ENCODE measurements at regions not wholly inside any gene's neighbourhood (a gene's known extent, or its start where the extent isn't known, plus 50 kb on each side); places are given as distances from the start of the nearest gene placed in this dataset.
"Not testable (repeated sequence)": the region's sequence is repeated elsewhere in the genome, so short reads cannot be mapped to it uniquely, and the experiment has no call there.

DNA sequence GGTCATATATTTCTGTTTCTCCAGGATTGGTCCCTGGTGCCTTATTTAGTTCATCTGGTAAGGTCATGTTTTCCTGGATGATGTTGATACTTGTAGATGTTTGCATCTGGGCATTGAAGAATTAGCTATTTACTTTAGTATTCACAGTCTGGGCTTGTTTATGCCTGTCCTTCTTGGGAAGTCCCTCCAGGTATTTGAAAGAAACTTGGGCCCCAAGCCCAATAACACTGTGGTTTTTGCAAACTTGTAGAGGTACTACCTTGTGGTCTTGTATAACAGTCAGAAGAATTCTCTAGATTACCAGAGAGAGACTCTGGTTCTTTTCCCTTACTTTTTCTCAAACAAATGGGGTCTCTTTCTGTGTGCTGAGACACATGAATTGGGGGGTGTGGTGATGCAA is 251.4 kb upstream of the B3GALT2 start:
- no peak for DNase-seq

DNA sequence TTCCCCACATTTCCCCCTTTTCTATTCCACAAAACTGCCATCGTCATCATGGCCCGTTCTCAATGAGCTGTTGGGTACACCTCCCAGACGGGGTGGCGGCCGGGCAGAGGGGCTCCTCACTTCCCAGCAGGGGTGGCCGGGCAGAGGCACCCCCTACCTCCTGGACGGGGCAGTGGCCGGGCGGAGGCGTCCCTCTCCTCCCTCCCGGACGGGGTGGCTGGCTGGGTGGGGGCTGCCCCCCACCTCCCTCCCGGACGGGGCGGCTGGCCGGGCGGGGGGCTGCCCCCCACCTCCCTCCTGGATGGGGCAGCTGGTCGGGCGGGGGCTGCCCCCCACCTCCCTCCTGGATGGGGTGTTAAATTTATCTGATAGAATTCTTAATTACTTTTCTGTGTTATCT is 250.9 kb upstream of the B3GALT2 start:
- DNase-seq = not testable (repeated sequence)

DNA sequence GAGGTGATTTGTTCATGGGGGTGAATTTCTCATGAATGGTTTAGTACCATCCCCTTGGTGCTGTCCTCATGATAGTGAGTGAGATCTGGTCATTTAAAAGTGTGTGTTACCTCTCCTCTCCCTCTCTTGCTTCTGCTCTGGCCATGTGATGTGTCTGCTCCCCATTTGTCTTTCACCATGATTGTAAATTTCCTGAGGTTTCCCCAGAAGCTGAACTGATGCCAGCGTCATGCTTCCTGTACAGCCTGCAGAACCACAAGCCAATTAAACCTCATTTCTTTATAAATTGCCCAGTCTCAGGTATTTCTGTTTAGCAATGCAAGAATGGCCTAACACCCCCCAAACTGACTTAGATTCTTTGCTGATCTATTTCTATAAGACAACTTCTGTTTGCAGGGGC is 249.4 kb upstream of the B3GALT2 start:
- DNase-seq = no peak

DNA sequence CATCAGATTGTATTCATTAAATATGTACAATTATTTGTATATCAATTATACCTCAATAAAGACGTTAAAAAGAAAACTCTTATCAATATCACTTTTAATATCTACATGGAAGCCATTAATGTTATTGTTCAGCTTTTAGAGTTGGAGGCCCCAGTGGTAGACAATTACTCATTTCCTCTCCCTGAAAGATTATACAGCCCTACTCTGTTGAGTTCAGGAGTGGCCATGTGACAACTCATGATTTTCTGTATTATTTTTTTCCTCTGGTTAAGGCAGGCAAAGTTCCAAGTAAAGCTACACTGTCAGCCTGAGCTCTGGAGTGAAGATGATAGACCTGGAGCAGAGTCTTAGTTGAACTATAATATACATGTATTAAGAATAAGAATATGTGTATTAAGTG is 247.9 kb upstream of the B3GALT2 start:
- no peak for DNase-seq

DNA sequence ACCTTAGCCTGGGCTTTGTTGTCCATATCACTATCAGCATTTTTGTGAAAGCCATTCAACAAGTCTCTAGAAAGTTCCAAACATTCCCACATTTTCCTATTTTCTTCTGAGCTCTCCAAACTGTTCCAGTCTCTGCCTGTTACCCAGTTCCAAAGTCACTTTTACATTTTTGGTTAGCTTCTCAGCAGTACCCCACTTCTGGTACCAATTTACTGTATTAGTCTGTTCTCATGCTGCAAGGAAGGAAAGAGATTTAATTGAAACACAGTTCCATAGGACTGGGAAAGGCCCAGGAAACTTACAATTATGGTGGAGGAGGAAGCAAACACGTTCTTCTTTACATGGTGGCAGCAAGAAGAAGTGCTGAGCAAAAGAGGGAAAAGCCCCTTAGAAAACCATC is 247.2 kb upstream of the B3GALT2 start:
- DNase-seq = no peak

DNA sequence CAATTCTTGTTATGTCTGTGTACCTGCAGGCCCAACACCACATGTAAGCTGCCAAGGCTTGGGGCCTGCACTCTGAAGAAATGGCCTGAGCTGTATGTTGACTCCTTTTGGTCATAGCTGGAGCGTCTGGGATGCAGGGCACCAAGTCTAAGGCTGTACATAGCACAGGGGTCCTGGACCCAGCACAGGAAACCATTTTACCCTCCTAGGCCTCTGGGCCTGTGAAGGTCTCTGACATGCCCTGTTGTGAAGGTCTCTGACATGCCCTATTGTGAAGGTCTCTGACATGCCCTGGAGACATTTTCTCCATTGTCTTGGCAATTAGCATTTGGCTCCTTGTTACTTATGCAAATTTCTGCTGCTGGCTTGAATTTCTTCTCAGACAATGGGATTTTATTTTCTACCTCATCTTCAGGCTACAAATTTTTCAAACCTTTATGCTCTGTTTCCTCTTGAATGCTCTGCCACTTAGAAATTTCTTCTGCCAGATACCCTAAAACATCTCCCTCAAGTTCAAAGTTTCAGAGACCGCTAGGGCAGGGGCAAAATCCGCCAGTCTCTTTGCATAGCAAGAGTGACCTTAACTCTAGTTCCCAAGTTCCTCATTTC is 246.7 kb upstream of the B3GALT2 start:
- no peak for DNase-seq

DNA sequence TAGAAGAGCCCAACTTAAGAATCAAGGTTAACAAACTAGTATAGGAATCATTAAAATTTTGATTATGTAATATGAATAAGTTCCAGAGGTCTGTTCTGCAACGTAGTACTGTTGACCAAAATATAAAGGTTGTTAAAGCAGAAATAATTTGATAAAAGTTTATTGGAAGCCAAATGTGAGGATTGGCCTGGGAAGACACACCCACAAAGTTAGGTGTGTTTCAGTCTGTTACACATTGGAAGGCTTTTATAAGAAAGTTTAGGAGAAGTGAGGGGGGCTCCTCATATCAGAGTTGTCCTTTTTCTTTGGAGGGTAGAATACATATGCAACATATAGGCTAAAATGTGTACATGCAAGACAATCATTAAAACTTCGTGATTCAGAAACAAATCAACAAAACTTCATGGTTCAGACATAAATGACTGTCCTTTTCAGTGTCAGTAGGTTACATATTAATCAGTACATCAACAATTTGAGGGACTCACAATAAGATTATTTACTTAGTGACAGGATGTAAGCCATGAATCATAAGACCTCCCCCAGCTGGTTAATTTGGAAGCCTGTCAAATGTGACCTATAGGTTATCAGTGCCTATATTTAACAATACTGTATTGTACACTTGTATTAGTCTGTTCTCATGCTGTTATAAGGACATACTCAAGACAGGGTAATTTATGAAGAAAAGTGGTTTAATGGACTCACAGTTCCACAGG is 245.0 kb upstream of the B3GALT2 start:
- DNase-seq = no peak

DNA sequence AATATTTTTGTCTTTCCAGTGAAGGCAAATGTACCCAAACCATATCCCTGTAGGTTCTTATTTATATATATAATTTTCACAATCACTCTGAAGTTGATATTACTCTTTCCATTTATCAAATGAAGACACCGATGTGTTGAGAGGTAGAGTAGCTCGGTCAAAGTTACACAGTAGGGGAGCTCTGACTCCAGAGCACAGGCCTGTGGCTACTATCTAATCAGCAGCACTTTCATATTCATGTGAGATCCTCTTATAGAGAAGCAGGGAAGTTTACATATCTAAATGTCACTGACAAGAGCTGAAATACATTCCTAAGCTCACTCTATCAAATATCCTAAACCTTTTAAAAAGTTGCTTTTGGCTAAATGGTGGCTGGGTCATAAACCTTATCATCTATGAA is 241.1 kb upstream of the B3GALT2 start:
- no peak for DNase-seq

DNA sequence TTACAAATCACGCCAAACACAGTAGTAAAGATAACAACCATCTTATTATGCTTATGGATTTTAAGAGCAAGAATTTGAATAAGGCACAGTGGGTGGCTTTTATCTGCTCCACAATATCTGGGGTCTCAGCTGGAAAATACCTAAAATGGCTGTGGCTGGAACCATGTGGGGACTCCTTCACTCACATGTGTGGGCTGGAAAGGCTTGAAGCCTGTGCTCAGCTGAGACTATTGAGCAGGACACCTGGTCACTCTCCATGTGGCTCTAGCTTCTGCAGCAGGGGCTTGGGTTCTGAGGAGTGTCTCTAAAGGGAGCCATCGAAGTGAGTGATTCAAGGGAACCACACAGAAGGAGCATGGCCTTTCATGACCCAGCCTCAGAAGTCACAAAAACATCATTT is 239.6 kb upstream of the B3GALT2 start:
- no peak for DNase-seq

DNA sequence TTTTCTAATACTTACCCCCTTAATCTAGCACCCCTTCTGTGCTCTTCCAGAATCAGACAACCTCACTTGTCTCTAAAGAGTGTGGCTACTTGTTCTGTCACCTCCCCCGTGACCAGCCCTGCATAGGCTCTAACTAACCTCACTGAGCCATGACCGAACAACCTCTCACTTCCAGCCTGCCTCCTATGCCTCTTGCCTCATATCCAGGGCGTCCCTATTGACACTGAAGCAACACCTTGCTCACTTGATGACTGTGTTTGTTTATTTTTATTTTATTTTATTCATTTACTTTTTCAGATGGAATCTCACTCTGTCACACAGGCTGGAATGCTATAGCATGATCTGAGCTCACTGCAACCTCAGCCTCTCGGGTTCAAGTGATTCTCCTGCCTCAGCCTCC is 235.1 kb upstream of the B3GALT2 start:
- DNase-seq = no peak

DNA sequence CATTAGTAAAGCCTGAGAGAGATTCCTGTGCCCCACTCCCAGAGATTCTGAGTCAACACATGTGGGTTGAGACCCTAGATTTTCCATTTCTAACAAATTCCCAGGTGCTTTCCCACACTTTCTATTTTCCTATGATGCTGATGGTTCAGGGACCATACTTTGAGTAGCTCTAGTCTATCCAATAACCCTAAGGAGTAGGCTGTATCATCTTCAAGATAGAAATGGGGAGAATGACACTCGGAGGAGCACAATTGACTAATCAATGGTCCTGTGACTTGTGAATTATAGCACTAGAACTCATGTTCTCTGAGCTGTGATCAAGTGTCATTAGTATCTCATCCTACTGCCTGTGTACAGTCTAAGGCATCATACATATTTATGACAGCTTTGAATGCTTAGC is 232.9 kb upstream of the B3GALT2 start:
- no peak for DNase-seq

DNA sequence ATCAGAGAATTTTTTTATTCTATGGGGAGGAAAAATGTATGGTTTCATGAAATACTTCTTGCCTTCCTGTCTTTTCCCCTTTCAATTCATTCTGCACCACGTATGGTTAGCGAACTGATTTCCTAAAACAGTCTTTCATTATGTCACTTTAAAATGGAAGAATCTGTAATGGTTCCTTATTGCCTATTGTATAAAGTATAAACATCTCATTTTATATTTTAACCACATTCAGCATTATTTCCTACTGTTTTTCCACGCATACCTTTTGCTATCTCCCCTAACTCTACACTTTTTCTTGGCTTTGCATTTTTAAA is 232.3 kb upstream of the B3GALT2 start:
- DNase-seq = no peak

DNA sequence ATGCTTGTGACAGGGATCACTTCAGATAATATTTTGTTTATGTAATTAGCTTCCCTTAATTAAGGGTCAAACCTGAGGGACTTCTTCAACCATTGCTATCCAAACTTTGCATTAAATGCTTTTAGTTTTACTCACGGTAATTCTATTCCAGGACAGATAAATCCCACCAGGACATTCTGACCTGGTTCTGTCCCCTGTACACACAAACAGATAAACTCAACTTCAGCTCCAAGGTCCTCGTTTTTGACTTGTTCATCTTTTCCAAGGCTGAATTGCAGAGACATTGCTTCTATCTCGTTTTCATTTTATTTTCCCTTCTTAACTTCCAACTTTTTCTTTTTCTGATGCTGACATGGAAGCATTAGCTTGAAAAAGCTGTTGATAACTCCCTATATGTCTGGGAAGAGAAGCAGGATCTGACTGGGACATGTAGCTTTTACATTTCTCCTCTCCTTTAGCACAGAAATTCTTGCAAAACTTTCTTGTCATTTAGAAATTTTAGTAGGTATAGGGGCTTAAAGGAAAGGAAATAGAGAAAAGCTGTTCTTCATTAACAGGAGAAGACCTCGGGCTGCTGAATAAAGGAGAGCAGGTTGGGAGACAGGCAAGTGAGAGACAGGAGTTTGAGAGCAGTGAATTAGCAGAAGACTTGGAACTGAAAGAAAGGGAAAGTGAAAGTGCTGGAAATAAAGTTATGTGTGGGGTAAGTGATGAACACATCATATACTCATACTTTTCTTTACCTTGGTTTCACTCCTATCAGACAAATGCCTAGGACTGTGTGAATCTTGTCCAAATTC is 231.7 kb upstream of the B3GALT2 start:
- DNase-seq = no peak

DNA sequence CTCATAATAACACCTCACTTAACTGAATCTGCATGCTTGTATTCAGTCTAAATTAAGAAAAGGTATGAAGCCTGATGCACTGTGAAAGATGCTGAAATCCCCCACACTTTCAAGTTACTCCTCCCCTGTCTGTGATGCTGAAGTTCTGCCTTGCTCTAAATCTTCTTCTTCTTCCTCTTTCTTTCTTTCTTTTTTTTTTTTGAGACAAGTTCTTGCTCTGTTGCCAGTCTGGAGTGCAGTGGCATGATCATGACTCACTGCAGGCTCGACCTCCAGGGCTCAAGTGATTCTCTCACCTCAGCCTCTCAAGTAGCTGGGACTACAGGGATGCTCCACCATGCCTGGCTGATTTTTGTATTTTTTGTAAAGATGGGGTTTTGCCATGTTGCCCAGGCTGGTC is 231.0 kb upstream of the B3GALT2 start:
- DNase-seq = peak; percentile 17

DNA sequence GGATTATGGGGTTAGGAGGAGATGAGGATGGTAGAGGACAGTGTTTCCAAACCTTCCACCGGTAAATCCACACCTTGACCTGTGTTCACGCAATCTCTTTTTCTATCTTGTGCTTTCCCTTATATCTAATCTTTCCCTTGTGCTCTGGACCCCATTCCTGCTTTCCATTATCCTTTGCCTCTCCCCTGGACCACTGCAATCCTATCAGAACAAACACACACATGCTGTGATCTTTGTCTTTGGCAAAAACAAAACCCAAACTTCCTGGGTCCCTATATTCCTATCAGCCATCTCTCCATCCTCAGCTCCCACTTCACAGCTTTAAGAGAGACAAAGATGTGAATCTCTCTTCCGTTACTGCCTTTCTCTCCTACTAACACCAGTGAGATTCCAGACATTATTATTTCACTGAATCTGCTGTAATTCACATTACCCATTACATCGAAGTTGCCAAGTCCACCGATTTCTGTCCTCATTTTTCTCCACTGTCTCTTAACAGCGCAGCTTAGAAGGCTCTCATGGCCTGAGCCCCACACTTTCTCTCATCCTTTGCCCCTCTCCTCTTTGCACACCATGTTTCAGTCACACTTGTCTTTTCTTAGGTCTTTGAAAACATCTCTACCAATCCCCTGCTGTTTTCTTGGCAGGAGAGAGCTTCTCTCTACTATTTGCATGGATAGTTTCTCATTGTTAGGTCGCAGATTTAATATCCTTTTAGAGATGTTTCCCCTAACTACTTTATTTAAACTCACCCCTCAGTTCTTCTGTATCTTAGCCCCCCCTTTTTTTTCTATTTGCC is 230.0 kb upstream of the B3GALT2 start:
- DNase-seq = no peak

DNA sequence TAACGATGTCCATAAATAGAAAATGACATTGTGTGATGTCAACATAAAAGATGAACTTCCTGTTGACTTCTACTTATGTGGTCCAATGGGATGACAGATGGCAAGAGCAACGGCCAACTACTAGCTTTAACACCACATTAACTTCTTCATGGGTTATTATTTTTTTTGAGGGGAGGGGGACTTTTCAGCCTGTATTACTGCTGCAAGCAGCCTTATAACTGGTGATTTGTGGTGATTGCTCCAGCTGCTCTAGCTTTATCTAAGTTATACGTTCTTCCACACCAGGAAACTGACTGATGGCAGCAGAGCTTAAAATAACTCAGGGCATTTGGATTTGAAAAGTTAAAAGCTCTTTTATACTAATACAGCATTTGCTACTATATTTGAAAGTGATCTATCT is 228.8 kb upstream of the B3GALT2 start:
- DNase-seq = no peak

DNA sequence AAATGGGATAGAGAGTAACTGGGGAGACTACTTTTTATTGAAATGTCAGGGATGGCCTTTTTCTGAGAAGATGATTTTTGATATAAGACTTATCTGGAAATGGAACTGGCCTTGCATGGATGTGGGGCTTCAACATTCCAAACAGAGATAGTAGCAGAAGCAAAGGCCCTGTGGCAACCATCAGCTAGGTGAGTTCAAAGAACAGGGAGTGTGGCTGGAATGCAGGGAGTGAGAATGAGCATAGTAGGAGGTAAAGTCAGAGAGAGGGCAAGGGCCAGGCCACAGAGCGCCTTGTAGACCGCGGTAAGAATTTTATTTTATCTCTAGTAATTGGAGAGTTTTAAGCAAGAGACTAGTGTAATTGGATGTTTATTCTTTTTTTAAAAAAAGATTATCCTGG is 227.0 kb upstream of the B3GALT2 start:
- no peak for DNase-seq

DNA sequence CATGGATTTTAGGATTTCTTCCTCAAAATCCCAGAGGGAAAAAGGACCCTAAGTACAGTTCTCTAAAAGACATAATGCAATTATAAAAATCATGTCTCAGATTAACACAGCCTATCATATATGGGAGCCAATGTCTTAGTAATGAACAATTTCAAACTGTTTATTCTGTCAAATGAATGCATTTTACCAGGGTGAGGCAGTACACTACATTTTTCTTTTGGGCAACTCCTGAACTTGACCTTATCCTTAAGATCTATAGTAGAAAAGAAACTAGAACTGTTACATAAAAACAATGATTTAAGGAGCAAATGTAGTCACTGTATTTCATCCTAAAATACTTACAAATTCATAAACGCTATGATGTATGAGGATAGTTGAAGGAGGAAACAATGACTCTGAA is 226.3 kb upstream of the B3GALT2 start:
- no peak for DNase-seq

DNA sequence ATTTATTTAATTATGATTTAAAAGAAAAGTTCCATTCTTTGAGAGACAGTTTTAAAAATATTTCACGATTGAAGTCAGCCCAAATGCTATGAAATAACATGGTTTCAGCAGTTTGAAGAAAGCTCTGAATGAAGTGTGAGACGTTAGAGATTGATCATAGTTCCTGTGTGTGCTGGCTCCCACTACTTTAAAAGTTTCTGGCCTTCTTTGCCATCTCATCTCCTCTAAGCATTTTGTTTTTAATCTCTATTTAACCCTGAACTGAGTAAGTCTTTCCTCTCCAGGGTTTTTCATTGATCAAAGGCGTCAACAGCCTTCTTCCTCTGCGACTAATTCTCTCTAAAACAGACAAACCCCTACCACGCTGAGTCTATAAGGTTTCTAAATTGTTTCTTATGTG is 225.3 kb upstream of the B3GALT2 start:
- no peak for DNase-seq

DNA sequence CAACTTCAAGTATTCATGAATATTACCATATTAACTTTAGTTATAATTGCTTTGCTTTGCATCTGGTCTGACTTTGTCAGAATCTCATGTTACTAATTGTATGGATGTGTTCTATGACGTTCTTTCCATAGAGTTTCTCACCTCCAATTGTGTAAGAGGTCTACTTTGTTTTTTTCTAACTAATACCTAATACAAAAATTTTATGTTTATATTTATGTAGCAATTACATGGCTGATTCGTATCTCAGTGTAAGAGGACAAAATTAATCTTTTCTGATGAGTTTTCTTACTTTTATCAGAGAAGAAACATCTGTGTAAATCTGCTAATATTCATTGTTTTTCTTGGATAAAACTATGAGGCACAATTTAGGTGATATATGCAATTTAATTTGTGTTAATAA is 224.8 kb upstream of the B3GALT2 start:
- no peak for DNase-seq

DNA sequence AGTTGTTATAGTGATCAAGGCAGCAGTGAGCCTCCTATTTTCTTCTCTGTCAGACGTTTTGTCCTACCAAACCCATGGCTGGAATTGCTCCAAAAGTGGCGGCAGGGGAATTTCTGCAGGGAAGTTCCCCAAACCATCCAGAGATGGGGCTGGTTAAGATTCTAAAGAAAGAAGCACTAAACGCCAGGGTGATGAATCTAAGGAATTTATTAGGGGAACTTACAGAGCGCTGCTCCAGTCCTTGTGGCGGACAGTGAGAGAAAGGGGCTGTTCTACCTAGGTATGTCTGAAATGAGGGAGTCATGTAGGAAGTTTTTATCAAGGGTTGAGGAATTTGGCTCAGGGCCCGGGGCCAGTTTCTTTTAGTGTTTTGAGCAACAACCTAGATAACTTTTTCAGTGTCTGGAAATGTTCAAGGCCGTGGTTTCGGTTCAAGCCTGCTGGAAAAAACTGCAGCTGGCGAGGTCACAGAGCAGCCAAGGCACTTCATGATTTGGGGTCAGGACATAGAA is 222.4 kb upstream of the B3GALT2 start:
- DNase-seq = no peak

DNA sequence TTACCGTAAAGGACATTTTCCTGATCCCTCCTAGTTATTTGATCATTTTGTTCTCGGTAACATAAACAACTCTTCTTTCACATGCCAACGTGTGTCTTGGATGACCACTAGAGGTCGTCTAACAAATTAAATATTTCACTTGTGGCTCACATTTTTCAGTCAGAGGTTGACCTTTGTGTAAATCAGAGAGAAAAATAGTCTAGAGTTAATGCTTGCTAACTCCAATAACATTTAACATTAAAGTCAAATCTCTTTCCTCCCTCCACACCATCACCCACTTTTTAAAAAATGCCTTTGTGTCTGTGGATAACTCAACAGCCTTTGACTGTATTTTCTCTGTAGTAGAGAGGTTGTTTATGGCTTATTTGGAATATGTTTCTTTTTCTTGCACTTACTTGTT is 220.5 kb upstream of the B3GALT2 start:
- no peak for DNase-seq

DNA sequence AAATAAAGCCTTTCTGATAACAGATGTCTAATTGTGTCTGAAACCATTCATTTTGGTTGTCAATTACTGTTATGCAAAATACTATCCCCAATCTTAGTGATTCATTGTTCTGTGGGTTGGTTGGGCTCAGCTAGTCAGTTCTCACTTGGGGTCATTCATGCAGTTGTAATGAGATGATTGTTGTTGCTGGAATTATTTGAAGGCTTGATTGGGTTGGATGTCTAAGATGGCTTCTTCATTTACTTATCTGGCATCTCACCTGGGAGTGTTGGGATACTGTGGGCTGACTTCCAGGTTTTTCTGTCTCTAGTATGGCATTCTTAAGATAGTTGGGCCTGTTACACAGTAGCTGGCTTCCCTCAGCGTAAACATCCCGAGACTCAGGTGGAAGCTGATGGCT is 217.8 kb upstream of the B3GALT2 start:
- DNase-seq = no peak

DNA sequence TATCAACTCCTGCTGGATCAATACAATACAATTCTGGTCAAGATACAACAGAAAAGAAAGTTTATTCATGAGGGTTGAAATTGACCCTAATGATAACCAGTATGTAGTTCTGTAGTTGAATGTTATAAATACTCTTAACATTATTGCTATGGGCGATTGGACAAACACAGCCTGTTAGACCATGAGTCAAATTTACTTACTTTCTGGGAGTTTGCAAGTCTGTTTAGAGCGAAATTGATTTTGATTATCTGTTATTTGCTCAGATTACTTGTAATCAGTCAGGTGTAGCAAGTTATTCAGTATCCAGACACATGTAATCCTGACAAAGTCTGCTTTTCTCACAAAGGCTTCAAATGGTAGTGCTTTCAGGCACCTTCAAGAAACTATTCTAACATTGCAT is 216.6 kb upstream of the B3GALT2 start:
- DNase-seq = no peak
